GM21576 (cell line): ENCODE measurements at regions not wholly inside any gene's neighbourhood (a gene's known extent, or its start where the extent isn't known, plus 50 kb on each side); places are given as distances from the start of the nearest gene placed in this dataset.
A peak's percentile ranks its signal among the peaks of the same experiment; 100 is the strongest.
"Not testable (repeated sequence)": the region's sequence is repeated elsewhere in the genome, so short reads cannot be mapped to it uniquely, and the experiment has no call there.

ENCODE experiments used
- ATAC-seq: cut with Tn5 transposase; IDR thresholded peaks from one replicate; pipeline ENCODE4 v1.9.1; 2021; ENCODE audit warnings: mild to moderate bottlenecking, moderate library complexity; ENCODE audit not compliant: unreplicated experiment

- ATAC-seq, result no peak
Measured at GRCh38 chr12:13924286-13924685, 57.1 kb downstream of the GRIN2B start.

DNA sequence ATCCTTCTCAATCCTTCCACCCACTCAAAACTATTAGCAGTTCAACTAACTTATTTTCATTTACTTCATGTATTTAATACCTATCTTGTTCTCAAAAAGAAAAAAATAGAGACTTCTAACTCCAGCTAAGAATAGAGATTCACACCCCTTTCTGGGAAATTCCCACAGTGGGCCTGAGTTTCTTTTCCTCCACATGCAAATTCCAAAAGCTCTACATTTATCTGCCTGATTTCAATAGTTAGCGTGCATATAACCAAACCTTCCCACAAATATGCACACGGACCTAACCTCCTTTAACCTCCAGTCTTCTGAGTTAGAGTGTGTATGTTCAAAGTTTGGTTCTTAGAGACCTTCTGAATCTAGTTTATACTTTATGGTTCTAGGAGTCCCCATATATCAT lies 62.5 kb downstream of the GRIN2B start:
- ATAC-seq, result no peak

DNA sequence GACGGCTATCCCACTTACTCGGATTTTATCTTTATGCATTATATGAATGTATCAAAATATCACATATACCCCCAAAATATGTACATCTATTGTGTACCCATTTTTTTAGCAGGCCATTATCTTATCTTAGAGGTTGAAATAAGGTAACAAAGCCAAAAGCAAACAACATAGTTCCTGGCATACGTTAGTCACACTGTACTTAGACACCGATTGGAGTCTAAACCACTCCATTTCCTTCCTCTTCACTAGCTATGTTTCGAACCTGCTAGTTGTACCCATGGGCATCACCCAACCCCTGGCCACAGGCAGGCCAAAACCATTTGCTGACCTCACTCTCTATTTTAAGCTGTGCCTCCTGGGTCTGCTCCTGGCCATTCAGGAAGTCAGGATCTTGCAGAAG lies 66.3 kb downstream of the GRIN2B start:
- no peak for ATAC-seq

GRCh38 chr12:13913371-13913770 lies 68.0 kb downstream of the GRIN2B start:
- ATAC-seq, result no peak

DNA sequence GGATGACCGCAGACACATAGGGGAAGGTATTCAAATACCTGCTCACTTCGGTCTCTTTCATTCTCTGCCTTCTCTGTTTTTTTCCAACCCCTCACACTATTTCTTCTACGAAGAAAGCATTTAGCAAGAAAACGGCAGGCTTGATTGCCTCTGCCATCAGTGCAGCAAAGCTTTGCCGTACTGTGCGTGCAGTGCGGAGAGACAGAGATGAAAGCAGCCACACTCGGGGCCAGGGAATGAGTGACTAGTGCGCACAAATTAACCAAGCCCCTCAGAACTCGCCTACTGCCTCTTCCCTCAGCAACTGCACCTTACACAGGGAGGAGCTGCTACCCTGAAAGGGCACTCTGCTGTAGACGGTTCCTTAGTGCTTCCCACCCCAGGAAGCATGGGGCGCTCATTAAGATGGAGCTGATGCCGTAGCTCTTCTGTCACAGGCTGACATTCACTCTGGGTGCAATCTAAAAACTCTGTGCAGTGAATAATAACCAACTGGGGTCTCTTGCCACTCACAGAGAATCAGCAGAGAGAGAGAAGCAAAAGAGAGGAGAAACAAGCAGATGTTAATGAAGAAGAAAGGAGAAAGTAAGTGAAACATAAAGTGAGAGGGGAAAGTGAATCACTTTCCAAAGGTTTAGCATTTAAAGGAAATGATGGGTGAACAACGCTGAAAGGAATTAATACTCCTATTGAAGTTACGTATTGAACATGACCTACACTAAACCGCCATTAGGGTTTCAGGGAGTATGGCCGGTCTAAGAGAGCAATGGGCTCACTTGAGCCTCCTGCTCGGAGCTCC lies 69.4 kb downstream of the GRIN2B start:
- no peak for ATAC-seq

DNA sequence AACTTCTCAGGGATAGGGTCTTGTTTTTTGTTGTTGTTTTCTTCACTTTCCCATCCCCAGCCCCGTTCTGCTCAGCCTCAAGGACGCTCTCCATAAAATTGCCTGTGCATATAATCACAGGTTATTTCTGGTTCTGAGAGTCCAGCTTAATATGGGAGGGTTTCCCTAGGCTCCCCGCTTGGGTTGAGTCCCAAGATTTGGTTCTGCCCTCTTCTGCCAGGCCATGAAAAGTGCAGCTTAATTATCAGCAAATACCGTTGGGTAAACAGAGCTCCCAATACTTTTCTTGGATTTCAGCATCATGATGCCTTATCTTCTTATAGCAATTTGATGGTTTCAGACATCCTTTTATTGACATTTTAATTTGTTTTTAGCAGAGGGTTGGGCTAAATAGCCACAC lies 75.6 kb downstream of the GRIN2B start:
- no peak for ATAC-seq

- ATAC-seq, result no peak
Measured at GRCh38 chr12:13900718-13901117, 80.7 kb downstream of the GRIN2B start.

- ATAC-seq, result not testable (repeated sequence)
Measured at GRCh38 chr12:13898387-13898786, 83.0 kb downstream of the GRIN2B start.

GRCh38 chr12:13897811-13898210 lies 83.6 kb downstream of the GRIN2B start:
- no peak for ATAC-seq

- ATAC-seq, result no peak
Measured at GRCh38 chr12:13896063-13896626, 85.3 kb downstream of the GRIN2B start.

GRCh38 chr12:13891902-13892301 lies 89.5 kb downstream of the GRIN2B start:
- no peak for ATAC-seq

- ATAC-seq, result no peak
Measured at GRCh38 chr12:13890943-13891342, 90.5 kb downstream of the GRIN2B start.

- ATAC-seq, result no peak
Measured at GRCh38 chr12:13887779-13888388, 93.5 kb downstream of the GRIN2B start.

DNA sequence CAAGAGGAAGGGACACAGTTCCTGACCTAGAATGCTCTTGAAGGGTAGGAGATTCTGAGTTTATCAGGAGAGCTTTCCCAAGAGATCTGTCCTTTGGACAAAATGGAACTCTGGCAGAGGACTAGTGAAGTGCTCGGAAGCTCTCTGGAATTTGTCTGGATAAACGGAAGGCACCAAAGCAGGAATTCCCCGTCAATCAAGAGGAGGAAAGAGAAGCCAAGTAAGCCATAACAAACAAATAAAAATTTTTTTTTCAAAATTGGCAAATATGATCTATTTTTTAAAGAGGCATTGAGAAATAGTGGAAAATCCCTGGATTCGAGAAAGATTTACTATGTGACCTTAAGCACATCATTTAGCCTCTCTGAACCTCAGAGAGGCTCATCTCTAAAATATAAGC lies 99.2 kb downstream of the GRIN2B start:
- ATAC-seq, result no peak

DNA sequence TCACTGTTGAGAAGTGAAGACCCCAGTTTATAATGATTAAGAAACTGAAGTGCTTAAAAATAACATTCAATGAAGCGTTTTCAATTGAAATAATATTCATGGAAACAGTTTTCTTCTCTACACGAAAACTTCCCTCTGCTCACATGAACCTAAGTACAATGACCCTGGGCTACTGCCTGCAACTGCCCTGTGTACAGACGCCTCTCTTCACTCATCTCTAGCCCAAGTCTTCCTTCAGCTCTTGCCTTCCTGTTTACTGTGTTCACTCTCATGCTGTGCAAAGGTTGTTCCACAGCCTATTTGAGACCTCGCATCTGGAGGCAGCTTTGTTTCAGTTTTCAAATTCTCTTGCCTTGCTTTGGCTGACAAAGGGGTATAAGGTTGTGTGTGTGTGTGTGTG lies 100.8 kb downstream of the GRIN2B start:
- ATAC-seq, result no peak

GRCh38 chr12:13875744-13876143 lies 105.7 kb downstream of the GRIN2B start:
- ATAC-seq, result no peak

- no peak for ATAC-seq
Measured at GRCh38 chr12:13870255-13870654, 111.1 kb downstream of the GRIN2B start.

- peak; percentile 96 for ATAC-seq
Measured at GRCh38 chr12:13864081-13864673, 117.2 kb downstream of the GRIN2B start.

- ATAC-seq, result no peak
Measured at GRCh38 chr12:13857750-13858149, 123.7 kb downstream of the GRIN2B start.

DNA sequence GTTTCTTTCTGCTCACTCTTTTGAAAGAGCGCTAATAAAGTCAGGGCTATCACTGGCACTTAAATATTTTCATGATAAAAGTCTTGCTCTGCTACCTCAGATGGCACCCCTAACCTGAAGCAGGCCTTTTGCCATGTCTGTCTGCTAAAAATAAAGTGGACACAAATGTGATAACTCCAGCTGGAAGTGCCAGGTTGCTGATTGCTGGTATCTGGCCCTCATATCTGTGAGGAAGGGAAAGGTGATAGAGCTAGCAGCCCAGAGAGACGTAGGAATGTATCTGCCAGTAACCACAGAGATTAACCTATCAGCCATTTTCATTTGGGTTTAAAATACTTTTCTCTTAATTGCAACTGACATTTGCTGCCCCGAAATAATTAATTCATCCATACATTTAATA lies 127.9 kb downstream of the GRIN2B start:
- no peak for ATAC-seq

DNA sequence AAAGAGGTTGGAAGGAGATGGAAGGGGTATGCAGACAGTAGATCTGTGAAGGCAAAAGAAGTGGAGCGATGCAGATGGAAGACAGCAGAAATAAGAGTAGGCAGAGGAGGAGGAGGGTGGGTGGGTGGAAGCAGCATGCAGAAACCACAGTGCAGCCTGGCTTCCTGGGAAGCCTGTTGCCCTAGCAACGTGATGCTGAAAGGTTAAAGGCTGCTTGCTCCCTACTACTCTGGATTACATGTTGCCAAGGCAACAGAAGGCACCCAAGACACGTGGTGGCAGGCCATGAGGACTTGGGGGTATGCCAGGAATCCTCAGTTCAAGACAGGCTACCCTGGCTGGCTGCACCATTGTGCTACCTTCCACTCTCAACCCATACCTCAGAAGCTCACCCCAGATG lies 129.6 kb downstream of the GRIN2B start:
- no peak for ATAC-seq

- no peak for ATAC-seq
Measured at GRCh38 chr12:13849456-13849855, 131.9 kb downstream of the GRIN2B start.
